ENCODE measurements at regions not wholly inside any gene's neighbourhood (a gene's known extent, or its start where the extent isn't known, plus 50 kb on each side); places are given as distances from the start of the nearest gene placed in this dataset.

- no peak for TF ChIP-seq CTCF (IDR thresholded peaks at IDR 0.05)
Measured at GRCh38 chr17:72233986-72234385, 113.2 kb downstream of the SOX9 start.

- TF ChIP-seq CTCF (IDR thresholded peaks at IDR 0.05): no peak
Measured at GRCh38 chr17:72234985-72235384, 114.2 kb downstream of the SOX9 start.

- TF ChIP-seq CTCF (IDR thresholded peaks at IDR 0.05): no peak
Measured at GRCh38 chr17:72236980-72237633, 116.3 kb downstream of the SOX9 start.

GRCh38 chr17:72238157-72238673 lies 117.4 kb downstream of the SOX9 start:
- no peak for TF ChIP-seq CTCF (IDR thresholded peaks at IDR 0.05)

- TF ChIP-seq CTCF (IDR thresholded peaks at IDR 0.05): no peak
Measured at GRCh38 chr17:72239548-72239947, 118.7 kb downstream of the SOX9 start.

- TF ChIP-seq CTCF (IDR thresholded peaks at IDR 0.05): no peak
Measured at GRCh38 chr17:72240333-72240732, 119.5 kb downstream of the SOX9 start.

- no peak for TF ChIP-seq CTCF (IDR thresholded peaks at IDR 0.05)
Measured at GRCh38 chr17:72244494-72244893, 123.7 kb downstream of the SOX9 start.

- TF ChIP-seq CTCF (IDR thresholded peaks at IDR 0.05): no peak
Measured at GRCh38 chr17:72244956-72245355, 124.1 kb downstream of the SOX9 start.
